Stromal cell of bone marrow (primary cell): ENCODE measurements at regions not wholly inside any gene's neighbourhood (a gene's known extent, or its start where the extent isn't known, plus 50 kb on each side); places are given as distances from the start of the nearest gene placed in this dataset.
A peak's percentile ranks its signal among the peaks of the same experiment; 100 is the strongest.

Experiments used
- DNase-seq: peaks from one replicate; pipeline ENCODE4 v3.0.0-alpha.2; 2012; ENCODE audit warnings: low read depth

DNA sequence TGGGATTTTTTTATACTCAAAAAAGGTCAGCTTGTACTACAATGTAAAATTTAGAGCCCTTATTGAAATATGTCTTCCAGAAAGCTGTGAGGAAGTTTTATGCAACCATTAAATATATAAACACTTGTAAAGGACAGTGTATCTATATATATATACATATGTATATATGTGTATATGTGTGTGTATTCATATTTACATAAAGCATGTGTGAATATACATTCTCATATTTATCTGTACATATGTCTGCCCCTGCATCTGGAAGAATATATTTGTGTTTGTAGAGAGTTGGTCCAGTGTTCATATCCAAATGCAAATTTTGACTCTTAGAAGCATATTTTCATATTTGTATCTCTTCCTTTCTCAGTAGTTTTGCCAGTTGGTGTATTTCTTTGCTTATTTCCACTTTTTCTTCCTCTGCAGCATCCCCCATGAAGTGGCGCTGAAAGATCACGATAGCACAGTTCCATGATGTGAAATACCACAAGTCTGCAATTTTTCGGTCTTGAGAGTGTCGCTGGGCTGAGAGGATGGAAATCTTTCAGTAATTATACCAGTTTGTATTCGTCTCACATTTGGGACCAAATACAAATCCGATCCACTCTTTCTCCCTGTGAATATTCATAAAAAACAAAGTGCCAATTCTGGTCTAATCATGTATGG lies 311.7 kb upstream of the DPH6 start:
- DNase-seq, result no peak

DNA sequence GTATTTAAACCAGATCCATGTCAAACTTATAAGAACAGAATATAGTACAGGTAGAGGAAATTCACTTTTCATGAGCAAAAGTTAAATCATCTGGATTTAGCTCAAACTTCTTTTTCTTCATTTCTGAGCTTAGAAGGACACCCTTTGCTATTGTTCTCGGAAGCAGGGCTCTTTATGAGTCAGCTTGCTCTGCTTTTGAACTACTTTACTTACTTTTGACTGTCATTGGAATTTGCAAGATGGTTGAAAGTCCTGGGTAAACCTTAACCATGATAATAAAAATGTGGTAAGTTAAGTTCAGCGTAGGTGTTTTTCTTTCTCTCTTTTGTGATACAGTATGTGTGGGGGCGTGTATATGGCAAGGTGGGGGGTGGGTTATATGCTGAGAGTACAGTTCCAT lies 312.7 kb upstream of the DPH6 start:
- no peak for DNase-seq

DNA sequence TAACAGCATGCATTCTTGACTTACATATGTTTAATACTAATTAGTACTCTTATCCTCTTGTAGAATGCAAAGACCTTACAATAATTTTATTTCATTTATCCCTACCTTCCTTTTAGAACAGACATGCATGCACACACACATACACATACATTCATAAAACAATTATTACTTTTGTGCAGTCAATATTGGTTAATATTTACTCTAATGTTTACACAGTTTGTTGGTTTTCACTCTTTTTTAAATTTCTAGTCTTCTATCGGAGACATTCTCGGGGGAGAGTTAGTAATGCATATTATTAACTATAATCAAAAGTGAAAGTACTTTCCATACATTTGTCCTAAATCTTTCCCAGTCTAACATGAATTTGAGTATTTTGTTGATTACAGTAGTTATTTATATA lies 317.7 kb upstream of the DPH6 start:
- no peak for DNase-seq

DNA sequence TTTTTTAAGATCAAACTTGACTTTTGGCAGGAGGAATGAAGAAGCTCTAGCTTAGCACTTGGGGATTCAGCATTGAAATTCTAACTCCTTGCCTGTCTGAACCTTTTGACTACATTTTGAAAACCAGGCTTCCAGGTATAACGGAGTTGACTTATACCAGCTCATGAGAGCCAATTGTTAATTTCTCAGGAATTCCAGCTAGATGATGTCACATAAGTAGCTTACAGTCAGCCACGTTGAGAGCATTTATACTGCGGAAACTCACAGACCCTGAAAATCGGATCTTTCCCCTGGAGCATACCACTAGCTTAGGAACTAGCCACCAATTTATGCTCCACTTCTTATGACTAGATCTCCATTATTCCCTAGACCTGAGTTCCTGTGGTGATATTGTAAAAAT lies 321.4 kb upstream of the DPH6 start:
- DNase-seq, result no peak

DNA sequence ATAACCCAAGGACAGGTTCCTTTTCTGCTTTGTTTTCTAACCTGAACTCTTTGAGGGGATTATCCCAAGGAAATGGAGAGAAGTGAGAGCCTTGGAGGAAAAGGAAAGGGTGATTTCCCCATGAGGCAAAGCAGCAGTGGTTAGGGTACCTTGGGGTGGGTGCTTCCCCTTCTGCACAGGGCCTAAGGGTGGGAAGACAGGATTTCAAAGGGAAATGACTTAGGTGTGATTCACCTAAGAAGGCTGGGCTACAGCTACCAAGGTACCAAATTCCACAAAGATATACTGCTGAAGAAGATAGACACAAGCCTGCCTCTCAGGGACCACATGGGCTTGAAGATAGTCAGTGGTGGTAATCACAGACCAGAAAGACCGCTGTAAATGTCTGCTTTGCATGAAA lies 325.3 kb upstream of the DPH6 start:
- no peak for DNase-seq

DNA sequence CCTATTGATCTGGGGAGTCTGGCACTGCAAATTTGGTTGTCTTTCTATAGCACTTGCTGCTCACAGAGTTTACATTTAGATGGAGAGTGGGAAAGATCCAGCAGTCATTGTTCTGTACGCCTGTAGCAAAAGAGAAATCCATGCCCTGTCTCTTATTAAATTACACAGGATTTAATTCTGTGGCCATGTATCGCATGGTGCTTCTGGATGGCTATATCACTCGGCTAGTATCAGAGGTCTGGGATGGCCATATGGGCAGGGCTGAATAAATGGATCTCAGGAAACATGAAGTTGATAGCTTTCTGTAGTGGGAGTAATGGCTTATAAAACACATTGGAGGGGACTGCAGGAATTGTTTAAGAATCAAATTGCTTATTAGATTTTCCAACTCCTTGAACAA lies 325.8 kb upstream of the DPH6 start:
- no peak for DNase-seq

DNA sequence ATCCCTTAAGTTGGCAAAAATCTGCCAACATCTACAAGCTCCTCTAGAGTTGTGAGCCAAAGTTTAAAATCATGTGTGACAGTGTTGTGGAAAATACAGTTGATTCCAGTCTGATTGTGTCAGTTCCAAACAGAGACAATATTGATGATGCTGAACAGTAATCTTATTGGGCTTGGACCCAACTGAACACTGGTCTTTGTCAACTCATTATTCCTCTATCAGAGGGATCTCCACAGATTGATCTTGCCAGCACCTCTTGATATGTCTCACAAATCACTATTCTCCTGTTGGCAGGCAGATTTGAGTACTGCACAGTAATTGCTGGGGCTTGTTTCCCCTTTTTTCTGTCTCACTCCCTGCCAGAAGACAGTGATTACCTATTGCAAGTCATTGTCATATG lies 326.6 kb upstream of the DPH6 start:
- DNase-seq, result no peak

DNA sequence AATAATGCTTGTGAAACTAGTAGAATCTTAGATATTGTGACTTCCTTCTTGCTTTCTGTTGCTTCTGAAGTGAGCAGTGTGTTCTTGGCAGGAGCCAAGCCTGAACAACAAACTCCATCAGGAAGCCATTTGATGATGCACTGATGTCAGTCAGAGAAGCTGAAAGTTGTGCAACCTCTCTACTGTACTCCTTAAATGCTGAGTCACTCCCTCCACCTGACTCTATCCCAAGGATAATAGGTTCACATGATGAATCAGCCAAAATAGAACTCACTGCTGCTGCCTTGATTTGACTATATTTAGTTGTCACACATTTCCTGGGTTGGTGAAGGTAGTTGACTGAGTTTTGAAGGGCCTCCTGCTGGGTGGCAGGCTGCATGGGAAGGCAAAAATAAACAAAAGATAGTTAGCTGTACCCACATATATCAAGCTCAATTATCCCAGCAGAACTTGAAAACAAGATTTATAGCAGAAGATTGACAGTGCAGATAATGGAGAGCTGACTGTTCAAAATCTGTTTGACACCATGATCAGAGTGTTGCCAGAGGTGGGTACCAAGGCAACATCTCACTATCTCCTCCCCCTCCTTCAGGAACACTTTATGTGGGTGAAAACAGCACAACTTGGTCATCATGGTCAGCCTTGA lies 328.4 kb upstream of the DPH6 start:
- DNase-seq, result peak; percentile 91

DNA sequence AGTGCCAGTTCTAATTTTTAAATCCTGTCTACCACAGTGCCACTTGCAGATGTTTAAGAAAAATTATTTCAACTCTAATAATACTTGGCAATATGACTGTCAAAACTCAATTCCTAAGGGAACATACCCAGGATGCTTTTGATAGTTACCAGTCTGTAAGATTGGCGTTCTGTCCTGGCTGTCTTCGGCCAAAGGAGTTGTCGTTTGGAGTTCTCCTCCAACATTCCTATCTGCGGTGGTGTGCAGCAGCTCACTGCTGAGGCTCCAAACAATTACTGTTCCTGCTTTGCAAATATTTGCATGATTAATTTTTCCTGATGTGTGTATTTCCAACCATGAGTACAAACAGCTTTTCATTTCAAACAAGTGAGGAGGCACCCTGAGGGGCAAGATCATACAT lies 330.8 kb upstream of the DPH6 start:
- no peak for DNase-seq

DNA sequence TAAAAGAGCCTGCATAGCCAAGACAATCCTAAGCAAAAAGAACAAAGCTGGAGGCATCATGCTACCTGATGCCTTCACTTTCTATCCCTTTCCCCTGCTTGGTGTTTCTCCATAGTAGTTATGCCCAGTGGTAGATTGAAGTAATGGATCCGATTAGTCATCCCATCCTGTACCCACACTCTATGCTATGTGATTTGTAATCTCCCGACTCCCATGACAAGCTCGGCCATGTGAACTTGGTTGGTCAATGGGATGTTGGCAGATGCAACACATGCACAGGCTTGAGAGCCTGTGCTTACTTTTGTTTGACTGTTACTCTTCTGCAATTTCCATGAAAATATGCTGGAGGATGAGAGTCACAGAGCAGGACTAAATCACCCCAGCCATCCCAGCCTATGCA lies 334.9 kb upstream of the DPH6 start:
- no peak for DNase-seq

DNA sequence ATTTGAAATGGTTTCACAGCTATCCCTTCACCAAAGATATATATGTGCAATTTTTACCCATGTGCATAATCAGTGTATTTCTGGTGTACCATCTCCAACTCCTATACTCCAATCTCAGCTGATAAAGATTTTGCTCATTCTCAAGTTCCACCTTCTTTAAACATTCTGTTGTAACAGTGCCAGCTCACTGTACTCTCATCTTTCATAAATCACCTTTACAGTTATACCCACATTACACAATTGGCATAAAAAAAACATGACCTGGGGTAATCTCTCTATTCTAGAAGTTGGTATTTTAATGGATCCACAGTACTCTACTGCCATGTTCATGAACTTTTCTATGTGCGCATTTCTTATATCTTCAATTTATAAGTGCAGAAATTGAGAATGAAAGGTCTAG lies 339.9 kb upstream of the DPH6 start:
- no peak for DNase-seq

DNA sequence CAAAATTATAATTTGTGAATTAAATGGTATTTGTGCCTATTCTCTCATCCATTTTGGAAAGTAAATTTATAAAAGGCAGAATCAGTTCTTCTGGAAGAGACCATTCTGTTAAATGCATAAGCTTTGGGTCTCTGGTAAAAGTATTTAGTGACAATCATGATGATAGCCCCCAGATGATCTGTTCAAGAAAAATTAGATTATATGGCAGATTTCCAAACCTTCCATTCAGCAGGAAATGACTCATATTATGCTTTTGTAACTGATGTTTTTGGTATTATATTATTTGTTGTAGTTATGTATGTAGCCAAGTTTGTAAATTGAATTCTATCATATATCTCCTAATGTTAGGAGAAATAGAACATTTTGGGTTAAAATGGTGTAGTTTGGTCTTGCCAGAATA lies 340.8 kb upstream of the DPH6 start:
- no peak for DNase-seq

DNA sequence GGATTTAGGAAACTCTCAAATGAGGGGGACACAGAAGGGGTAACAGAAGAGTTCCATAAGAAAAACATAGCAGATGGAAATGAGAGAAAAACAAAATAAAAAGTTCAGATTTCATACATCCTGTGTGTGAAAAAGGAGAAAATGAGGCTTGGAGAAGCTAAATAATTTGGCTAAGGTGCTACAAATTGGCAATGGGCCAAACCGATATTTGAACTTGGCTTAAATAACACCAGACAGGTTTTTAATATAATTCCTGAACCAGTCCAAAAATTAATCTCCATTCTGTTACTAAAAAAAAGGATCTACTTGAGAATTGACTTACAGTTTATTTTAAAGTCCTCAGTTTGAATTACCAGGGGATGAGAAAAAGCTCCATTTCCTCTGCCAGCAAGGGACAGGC lies 342.9 kb upstream of the DPH6 start:
- no peak for DNase-seq

DNA sequence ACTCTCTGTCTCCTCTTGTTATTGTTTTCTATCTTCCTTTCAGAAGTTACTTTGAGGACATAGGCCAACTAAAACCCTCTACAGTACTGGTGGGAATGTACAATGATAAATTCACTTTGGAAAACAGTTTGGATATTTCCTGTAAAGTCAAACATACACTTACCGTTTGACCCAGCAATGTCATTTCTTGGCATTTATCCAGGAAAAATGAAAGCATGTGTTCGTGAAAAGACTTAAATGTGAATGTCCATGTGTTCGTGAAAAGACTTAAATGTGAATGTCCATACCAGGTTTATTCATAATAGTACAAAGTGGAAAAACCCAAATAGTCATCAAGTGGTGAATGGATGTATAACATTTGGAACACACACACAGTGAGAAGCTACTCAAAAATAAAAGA lies 361.5 kb upstream of the DPH6 start:
- no peak for DNase-seq

DNA sequence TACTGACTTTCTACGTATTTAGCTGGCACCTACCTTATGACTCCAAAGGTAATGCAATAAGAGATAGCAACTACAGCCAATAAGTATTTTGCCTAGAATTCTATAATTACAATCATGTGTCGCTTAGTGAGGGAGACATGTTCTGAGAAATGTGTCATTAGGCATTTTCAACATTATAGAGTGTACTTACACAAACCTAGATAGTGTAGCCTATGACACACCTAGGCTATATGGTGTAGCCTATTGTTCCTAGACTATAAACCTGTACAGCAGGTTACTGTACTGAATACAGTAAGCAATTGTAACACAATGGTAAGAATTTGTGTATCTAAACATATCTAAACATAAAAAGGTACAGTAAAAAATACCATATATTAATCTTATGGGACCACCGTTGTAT lies 363.4 kb upstream of the DPH6 start:
- DNase-seq, result no peak

DNA sequence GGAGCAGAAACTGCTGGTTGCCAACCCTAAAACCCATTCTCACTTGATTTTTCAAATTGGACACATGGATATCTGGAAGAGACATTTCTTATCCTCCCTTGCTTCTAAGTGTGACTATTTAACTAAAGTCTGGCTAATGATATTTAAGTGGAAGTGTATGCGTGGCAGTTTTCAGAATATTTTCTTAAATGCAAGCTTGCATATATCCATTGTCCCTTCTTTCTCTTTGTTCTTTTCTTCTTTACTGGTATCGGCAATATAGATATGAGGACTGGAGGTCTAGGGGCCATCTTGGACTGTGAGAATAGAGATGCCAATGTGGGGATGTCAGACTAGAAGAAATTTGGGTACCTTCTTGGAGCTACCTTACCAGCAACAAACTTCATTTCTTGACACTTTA lies 364.3 kb upstream of the DPH6 start:
- DNase-seq, result no peak

DNA sequence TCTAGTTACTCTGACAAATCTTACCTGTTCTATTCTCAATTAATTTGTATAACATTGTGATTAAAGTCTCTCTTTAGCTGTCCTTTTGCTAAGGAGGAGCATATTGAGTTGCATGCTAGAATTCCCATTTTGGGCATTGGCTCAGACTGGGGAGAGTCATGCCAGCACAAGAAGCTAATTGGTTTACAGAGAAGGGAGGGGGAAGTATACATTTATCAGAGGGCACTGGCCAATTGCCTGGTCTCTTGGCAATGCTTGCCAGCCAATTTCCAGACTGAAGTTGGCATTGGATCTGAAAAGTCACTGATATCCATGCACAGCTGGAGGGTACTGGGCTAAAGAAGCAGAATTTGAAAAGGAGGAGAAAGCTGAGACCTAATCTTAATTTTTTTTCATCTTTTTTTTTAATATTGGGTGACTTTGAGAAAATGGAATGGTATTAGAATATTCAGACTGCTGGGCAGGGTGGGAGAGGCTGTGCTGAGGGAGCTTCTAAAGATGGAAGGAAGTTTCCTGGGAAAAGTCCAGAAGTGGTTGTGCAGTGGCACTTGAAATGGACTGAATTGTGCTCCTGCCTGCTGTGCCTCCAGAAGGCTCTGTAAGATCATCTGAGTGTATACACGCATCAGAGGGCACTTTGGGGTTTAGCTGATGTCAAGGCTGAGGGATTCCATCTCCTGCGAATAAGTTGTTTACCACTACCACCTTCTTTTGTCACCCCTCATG lies 365.2 kb upstream of the DPH6 start:
- no peak for DNase-seq

DNA sequence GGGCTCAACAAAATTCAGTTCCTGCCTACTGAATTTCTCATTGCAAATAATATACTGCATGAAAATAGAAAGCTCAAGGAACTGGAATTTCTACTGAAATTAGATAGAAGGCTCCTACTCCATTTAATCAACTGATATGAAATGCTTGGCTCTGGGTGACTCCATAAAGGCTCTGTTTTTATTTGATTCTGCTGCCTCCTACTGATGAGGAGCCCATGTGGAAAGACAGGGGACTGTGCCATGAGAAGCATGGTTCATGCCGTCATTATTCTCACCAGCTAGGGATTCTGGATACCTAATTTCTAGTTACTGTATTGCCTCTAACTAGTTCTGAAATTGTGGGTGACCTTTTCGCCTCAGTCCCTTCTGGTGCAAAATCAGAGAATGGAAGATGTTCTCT lies 366.2 kb upstream of the DPH6 start:
- DNase-seq, result peak; percentile 18

DNA sequence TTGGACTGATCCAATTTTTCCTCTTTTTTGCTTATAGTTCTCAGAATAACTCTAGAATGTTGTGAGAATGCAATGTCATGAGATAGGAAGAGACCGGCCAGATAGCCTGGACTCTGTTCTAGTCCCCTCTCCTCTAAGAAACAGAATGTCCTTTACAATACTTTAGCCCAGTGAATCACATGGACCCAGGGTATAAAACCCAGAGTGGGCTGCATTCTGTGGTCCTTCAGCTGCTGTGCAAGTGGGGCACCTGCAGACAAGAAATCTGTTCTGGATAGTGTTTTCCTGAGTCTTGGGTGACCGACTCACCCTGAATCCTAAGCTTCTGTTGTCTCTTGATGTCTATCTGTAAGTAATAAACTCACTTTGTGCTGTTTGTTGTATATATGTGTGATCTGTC lies 368.6 kb upstream of the DPH6 start:
- DNase-seq, result no peak

DNA sequence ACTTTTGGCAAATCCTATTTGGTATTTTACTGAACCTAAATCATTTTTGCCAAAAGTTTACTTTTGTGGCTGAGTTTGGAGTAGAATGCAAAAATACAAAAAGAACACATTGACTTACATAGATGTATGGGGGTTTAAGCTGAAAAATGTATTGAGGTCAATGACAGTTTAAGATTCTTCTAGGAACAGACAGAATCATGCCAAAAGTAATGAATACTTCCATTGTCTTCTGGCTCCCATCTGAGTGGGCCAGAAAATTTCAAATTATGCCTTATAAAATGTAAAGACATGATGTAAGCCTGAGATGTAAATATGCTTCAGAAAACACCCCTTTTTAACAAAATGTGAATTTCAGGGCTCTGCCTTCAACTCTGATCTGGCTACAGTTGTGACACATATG lies 375.1 kb upstream of the DPH6 start:
- DNase-seq, result no peak

DNA sequence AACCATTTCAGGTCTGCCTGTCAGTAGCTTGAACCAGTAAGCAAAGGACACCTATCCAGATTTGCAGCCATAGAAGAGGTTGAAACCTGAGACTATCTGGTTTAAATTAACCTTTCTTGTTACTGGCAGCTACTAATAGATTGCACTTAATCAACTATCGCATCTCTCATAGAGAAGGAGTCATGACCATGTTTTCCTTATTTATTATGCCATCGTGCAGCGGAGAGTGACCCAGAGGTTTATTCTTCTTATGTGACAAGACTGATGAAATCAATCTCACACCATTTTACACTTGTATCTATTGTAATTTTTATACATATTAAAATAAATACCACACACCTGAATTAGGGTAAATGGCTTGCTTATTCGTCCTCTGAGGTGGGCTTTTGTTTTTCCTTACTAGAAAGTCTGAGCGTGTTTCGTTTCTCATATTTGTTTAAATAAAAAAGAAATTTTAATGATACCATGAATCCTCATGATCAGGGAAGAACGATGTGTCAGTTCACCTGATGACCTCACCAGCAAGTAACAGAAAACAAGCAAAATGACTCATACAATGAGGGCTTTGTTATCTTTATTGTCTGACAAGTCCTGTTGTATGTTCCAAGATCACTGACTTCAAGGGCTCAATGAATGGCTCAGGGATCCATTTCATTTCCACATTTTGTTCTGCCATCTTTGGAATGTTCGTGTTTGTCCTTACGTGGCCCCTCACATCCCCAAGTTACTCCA lies 379.5 kb upstream of the DPH6 start:
- DNase-seq, result no peak

DNA sequence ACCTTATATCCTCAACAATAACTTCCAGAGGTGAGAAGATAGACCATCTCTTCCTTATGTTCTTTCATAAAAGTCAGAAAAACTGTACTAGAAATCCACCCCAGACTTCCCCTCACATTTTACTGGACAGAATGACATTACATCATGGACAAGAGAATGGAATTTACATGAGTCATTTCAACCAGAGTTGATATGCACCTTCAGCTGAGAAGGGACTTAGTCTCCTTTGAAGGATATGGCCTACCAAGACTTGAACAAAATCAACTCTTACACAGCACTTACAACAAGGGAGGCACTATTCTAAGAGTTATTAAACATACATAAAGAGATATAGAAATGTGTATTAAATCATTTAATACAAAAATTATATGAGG lies 380.0 kb upstream of the DPH6 start:
- no peak for DNase-seq

DNA sequence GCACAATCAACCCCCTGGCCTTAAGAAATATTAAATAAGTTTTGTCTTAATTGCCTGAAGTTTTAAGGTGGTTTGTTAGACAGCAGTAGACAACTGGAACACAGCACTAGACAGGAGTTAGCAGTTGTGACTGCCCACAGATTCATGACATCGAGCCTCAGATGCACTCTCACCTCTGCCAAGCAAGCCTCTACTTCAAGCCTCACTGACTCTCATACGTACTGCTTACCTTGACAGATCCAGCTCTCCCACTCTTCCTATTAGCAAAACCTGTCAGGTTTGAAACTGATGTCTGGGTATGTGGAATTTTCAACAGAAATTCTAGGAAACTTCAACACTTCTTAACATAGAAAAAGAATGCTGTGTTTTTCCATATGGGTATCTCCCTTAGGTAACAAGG lies 382.9 kb upstream of the DPH6 start:
- no peak for DNase-seq
